NT2/D1 (cell line): ENCODE measurements at regions not wholly inside any gene's neighbourhood (a gene's known extent, or its start where the extent isn't known, plus 50 kb on each side); places are given as distances from the start of the nearest gene placed in this dataset.

ENCODE experiments used
- SUZ12 ChIP-seq: IDR thresholded peaks from 2 replicates; pipeline ENCODE4 v1.6.1; 2011; ENCODE audit not compliant: insufficient read length, insufficient read depth; ENCODE audit errors: extremely low read depth
- YY1 ChIP-seq: IDR thresholded peaks from 2 replicates; pipeline ENCODE4 v1.6.1; 2011; ENCODE audit not compliant: insufficient read length, insufficient read depth
- ZNF274 ChIP-seq: IDR thresholded peaks from 2 replicates; pipeline ENCODE4 v1.6.1; 2011; ENCODE audit warnings: mild to moderate bottlenecking, low read depth, low read length

DNA sequence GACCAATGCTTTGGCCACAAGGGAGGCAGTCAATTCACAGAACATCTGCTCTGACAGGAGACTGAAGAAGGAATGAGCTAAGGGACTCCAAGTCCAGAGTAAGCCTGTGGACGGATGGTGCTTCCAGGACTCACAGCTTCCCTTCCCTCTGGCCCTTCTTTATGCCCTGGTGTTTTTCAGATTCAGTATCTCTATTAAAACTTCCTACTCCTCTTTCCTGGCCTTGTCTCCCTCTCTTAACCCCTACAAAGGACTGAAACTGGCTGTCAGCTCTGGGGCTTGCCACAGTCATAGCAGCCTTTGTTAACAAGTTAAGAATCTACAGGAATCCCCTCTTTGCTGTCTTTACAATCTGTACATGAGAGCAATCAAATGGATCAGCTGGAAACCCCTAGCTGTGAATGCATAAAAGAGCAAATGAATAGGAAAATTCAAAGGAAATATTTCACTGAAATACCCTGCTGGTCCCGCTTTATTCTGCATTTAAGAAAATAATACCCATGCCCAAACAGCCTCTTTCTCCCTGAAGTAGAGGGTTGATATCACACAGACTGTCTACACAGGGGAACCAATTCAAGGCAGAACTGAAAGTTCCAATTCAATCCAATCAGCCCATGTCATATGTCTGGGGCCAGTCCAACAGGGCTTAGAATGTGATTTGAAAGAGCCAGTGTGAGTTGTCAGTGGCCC is 192.3 kb downstream of the MZT1 start:
- TF ChIP-seq YY1 (no peak), ZNF274 (no peak), SUZ12 (no peak)
